Activated CD4-positive, alpha-beta memory T cell treated with anti-CD3 and anti-CD28 coated beads, Interleukin-2, amount 10 ng/mL, durations not matched to agents 7 days and 5 days (primary cell): ENCODE measurements at regions not wholly inside any gene's neighbourhood (a gene's known extent, or its start where the extent isn't known, plus 50 kb on each side); places are given as distances from the start of the nearest gene placed in this dataset.
"Not testable (repeated sequence)": the region's sequence is repeated elsewhere in the genome, so short reads cannot be mapped to it uniquely, and the experiment has no call there.

Experiments
- CTCF ChIA-PET: fragments of 350-600 bp; sonication (Branson Sonifier 250); formaldehyde crosslinking; loops from one replicate; lab custom pipeline; 2021; ENCODE audit warnings: antibody characterized with exemption, inconsistent platforms; lab: Charles Lee
- POLR2A ChIA-PET: fragments of 350-600 bp; sonication (Branson Sonifier 250); formaldehyde crosslinking; loops from one replicate; lab custom pipeline; 2021; ENCODE audit warnings: antibody characterized with exemption; lab: Charles Lee
- DNase-seq: peaks from one replicate; pipeline ENCODE4 v3.0.0-alpha.2; 2020
- H3K27ac Mint-ChIP-seq: one replicate; pipeline ENCODE4 v1.8.0; 2021; ENCODE audit warnings: mild to moderate bottlenecking, mixed read lengths
- H3K27me3 Mint-ChIP-seq: one replicate; pipeline ENCODE4 v1.8.0; 2021; ENCODE audit warnings: mixed read lengths
- H3K36me3 Mint-ChIP-seq: one replicate; pipeline ENCODE4 v1.8.0; 2021; ENCODE audit warnings: low read depth, mixed read lengths
- H3K4me1 Mint-ChIP-seq: one replicate; pipeline ENCODE4 v1.8.0; 2021; ENCODE audit warnings: mixed read lengths
- H3K4me3 Mint-ChIP-seq: one replicate; pipeline ENCODE4 v1.8.0; 2021; ENCODE audit warnings: mild to moderate bottlenecking, mixed read lengths
- H3K9me3 Mint-ChIP-seq: one replicate; pipeline ENCODE4 v1.8.0; 2021; ENCODE audit warnings: mixed read lengths

GRCh38 chr11:89626366-89626765, 83.7 kb upstream of the TRIM77 start:
- Mint-ChIP-seq H3K27me3 (no peaks in the 10 kb centered on the region), H3K9me3 (no peaks in the 10 kb centered on the region), H3K4me3 (no peak overlapping the region), H3K36me3 (no peaks in the 10 kb centered on the region), H3K27ac (no peak overlapping the region), H3K4me1 (no peaks in the 10 kb centered on the region)
- ChIA-PET CTCF (no interaction called here), POLR2A (no interaction called here)
- no peak for DNase-seq

GRCh38 chr11:89626881-89627280, 83.2 kb upstream of the TRIM77 start:
- DNase-seq, H3K4me3 Mint-ChIP-seq, H3K27me3 Mint-ChIP-seq, H3K36me3 Mint-ChIP-seq, CTCF ChIA-PET, H3K9me3 Mint-ChIP-seq, POLR2A ChIA-PET, H3K4me1 Mint-ChIP-seq, H3K27ac Mint-ChIP-seq: not testable (repeated sequence)

GRCh38 chr11:89633135-89633705, 76.9 kb upstream of the TRIM77 start:
- DNase-seq = no peak
- no peaks in the 10 kb centered on the region for H3K27me3 Mint-ChIP-seq
- CTCF ChIA-PET = no interaction called here
- no peaks in the 10 kb centered on the region for H3K36me3 Mint-ChIP-seq
- H3K27ac Mint-ChIP-seq = no peak overlapping the region
- no peak overlapping the region for H3K4me3 Mint-ChIP-seq
- no peaks in the 10 kb centered on the region for H3K4me1 Mint-ChIP-seq
- POLR2A ChIA-PET = no interaction called here
- H3K9me3 Mint-ChIP-seq = no peaks in the 10 kb centered on the region

- H3K36me3 Mint-ChIP-seq, H3K27ac Mint-ChIP-seq, H3K9me3 Mint-ChIP-seq, H3K4me1 Mint-ChIP-seq, POLR2A ChIA-PET, H3K27me3 Mint-ChIP-seq, H3K4me3 Mint-ChIP-seq, DNase-seq: not testable (repeated sequence)
- CTCF ChIA-PET = interaction anchor here (0.6 kb wide), 1 partner anchor 106 kb away, joined by 3 read pairs; no protein-coding TSS in a partner anchor
Observed at GRCh38 chr11:89640777-89641176, 69.3 kb upstream of the TRIM77 start.

- H3K36me3 Mint-ChIP-seq, POLR2A ChIA-PET, H3K9me3 Mint-ChIP-seq, CTCF ChIA-PET, H3K4me3 Mint-ChIP-seq, DNase-seq, H3K27ac Mint-ChIP-seq, H3K4me1 Mint-ChIP-seq, H3K27me3 Mint-ChIP-seq: not testable (repeated sequence)
Observed at GRCh38 chr11:89648232-89648631, 61.9 kb upstream of the TRIM77 start.

GRCh38 chr11:89648996-89649395, 61.1 kb upstream of the TRIM77 start:
- POLR2A ChIA-PET, H3K27me3 Mint-ChIP-seq, CTCF ChIA-PET, H3K27ac Mint-ChIP-seq, H3K36me3 Mint-ChIP-seq, DNase-seq, H3K4me1 Mint-ChIP-seq, H3K4me3 Mint-ChIP-seq, H3K9me3 Mint-ChIP-seq: not testable (repeated sequence)

- H3K4me3 Mint-ChIP-seq, H3K27ac Mint-ChIP-seq, H3K27me3 Mint-ChIP-seq, H3K9me3 Mint-ChIP-seq, POLR2A ChIA-PET, H3K36me3 Mint-ChIP-seq, H3K4me1 Mint-ChIP-seq, DNase-seq, CTCF ChIA-PET: not testable (repeated sequence)
Observed at GRCh38 chr11:89654669-89655068, 55.4 kb upstream of the TRIM77 start.

- POLR2A ChIA-PET, DNase-seq, H3K9me3 Mint-ChIP-seq, H3K27ac Mint-ChIP-seq, H3K4me1 Mint-ChIP-seq, H3K4me3 Mint-ChIP-seq, CTCF ChIA-PET, H3K27me3 Mint-ChIP-seq, H3K36me3 Mint-ChIP-seq: not testable (repeated sequence)
Observed at GRCh38 chr11:89658767-89659166, 51.3 kb upstream of the TRIM77 start.

- H3K27me3 Mint-ChIP-seq, H3K27ac Mint-ChIP-seq, H3K4me1 Mint-ChIP-seq, POLR2A ChIA-PET, H3K36me3 Mint-ChIP-seq, CTCF ChIA-PET, H3K4me3 Mint-ChIP-seq, H3K9me3 Mint-ChIP-seq, DNase-seq: not testable (repeated sequence)
Observed at GRCh38 chr11:89659414-89659813, 50.7 kb upstream of the TRIM77 start.

- H3K4me1 Mint-ChIP-seq = no peaks in the 10 kb centered on the region
- no peak overlapping the region for H3K27ac Mint-ChIP-seq
- no peaks in the 10 kb centered on the region for H3K9me3 Mint-ChIP-seq
Observed at GRCh38 chr11:89660234-89660633, 49.9 kb upstream of the TRIM77 start.

More at GRCh38 chr11:89660234-89660633, 49.9 kb upstream of the TRIM77 start:
- Mint-ChIP-seq H3K36me3 (no peaks in the 10 kb centered on the region), H3K4me3 (no peak overlapping the region), H3K27me3 (no peaks in the 10 kb centered on the region)
- CTCF ChIA-PET = no interaction called here
- DNase-seq = no peak
- POLR2A ChIA-PET = no interaction called here
